PC-9 (cell line): ENCODE measurements at regions not wholly inside any gene's neighbourhood (a gene's known extent, or its start where the extent isn't known, plus 50 kb on each side); places are given as distances from the start of the nearest gene placed in this dataset.
A peak's percentile ranks its signal among the peaks of the same experiment; 100 is the strongest.

ENCODE experiments used
- BruUV-seq: library from RNA; stranded (reverse); fragments of 400-500 nt; replicated peaks from 2 replicates; lab custom pipeline; 2021; lab: Mats Ljungman, UMichigan
- CTCF ChIA-PET: fragments of 300-600 bp; sonication (Branson Sonifier 250); formaldehyde crosslinking; loops from one replicate; lab custom pipeline; 2022; ENCODE audit warnings: antibody characterized with exemption; lab: Charles Lee
- POLR2A ChIA-PET: fragments of 300-600 bp; sonication (Branson Sonifier 250); formaldehyde crosslinking; loops from one replicate; lab custom pipeline; 2022; ENCODE audit warnings: antibody characterized with exemption; ENCODE audit not compliant: unreplicated experiment; lab: Charles Lee
- DNase-seq, 2 experiments: peaks; one replicate each; pipeline versions ENCODE4 v3.0.0 to v3.0.0-alpha.2; 2015 to 2022; ENCODE audit warnings: mixed read lengths in 1 of 2
- H2AFZ ChIP-seq: fragments of 200-600 bp; sonication (generic); 2 replicates; pipeline ENCODE4 v1.8.1; 2017; ENCODE audit warnings: antibody characterized with exemption
- H3F3A ChIP-seq: fragments of 200-600 bp; sonication (generic); 2 replicates; pipeline ENCODE4 v1.8.1; 2017; ENCODE audit warnings: antibody characterized with exemption, mild to moderate bottlenecking, low read depth; ENCODE audit not compliant: insufficient read depth
- H3K27ac ChIP-seq: fragments of 200-600 bp; sonication (generic); 2 replicates; pipeline ENCODE4 v1.6.1; 2016; ENCODE audit warnings: mixed run types
- H3K27me3 ChIP-seq: fragments of 200-600 bp; sonication (generic); 2 replicates; pipeline ENCODE4 v1.6.1; 2016; ENCODE audit warnings: low read depth, mixed run types; ENCODE audit not compliant: insufficient read depth
- H3K36me3 ChIP-seq: fragments of 200-600 bp; sonication (generic); 2 replicates; pipeline ENCODE4 v1.6.1; 2016; ENCODE audit warnings: low read depth, mixed run types
- H3K4me1 ChIP-seq: fragments of 200-600 bp; sonication (generic); replicated peaks from 2 replicates; pipeline ENCODE4 v1.6.1; 2016; ENCODE audit warnings: mixed run types; ENCODE audit not compliant: insufficient read depth
- H3K4me2 ChIP-seq: fragments of 200-600 bp; sonication (generic); 2 replicates; pipeline ENCODE4 v1.6.1; 2017; ENCODE audit warnings: mixed run types
- H3K4me3 ChIP-seq: fragments of 200-600 bp; sonication (generic); 2 replicates; pipeline ENCODE4 v1.6.1; 2016; ENCODE audit warnings: mixed run types
- H3K79me2 ChIP-seq: fragments of 200-600 bp; sonication (generic); 2 replicates; pipeline ENCODE4 v1.6.1; 2017; ENCODE audit warnings: low read depth, mixed run types
- H3K9me2 ChIP-seq: fragments of 200-600 bp; sonication (generic); 2 replicates; pipeline ENCODE4 v1.8.1; 2017; ENCODE audit warnings: mild to moderate bottlenecking; ENCODE audit not compliant: insufficient read depth
- H3K9me3 ChIP-seq: fragments of 200-600 bp; sonication (generic); 2 replicates; pipeline ENCODE4 v1.8.1; 2016; ENCODE audit warnings: low read depth; ENCODE audit not compliant: insufficient read depth
- H4K20me1 ChIP-seq: fragments of 200-600 bp; sonication (generic); 2 replicates; pipeline ENCODE4 v1.8.1; 2017; ENCODE audit not compliant: insufficient read depth
- CTCF ChIP-seq: fragments of 200-600 bp; sonication (generic); conservative IDR thresholded peaks from 2 replicates; pipeline ENCODE4 v1.6.1; 2017; ENCODE audit warnings: mixed run types, antibody characterized with exemption, mild to moderate bottlenecking, moderate library complexity
- EZH2 ChIP-seq: fragments of 200-600 bp; sonication (generic); IDR thresholded peaks from 2 replicates; pipeline ENCODE4 v1.8.0; 2017; ENCODE audit warnings: antibody characterized with exemption, low read depth
- intact Hi-C: fragments of 100-400 bp; cut with micrococcal nuclease; formaldehyde crosslinking; loops from one replicate; pipeline ENCODE4 v1.10.0; 2022; ENCODE audit not compliant: unreplicated experiment

- peaks cover 9% of the 10 kb centered on the region; the same call in 1 of the 2 replicates for H3K4me1 ChIP-seq
- TF ChIP-seq CTCF (no peak), EZH2 (no peak)
- peaks cover 12% of the 10 kb centered on the region for H3K9me3 ChIP-seq
- H3F3A ChIP-seq: no peaks in the 10 kb centered on the region
- no peaks in the 10 kb centered on the region for H4K20me1 ChIP-seq
- no peak for DNase-seq
- no peak overlapping the region for H3K27ac ChIP-seq
- POLR2A ChIA-PET: no interaction called here
- no peaks in the 10 kb centered on the region for H3K27me3 ChIP-seq
- no peak overlapping the region for H3K4me3 ChIP-seq
- CTCF ChIA-PET: no interaction called here
- intact Hi-C loops: no loop called here
- no peaks in the 10 kb centered on the region for H3K79me2 ChIP-seq
- 0 out of 2 replicates have a peak, but pooled peaks cover 3% of the 10 kb centered on the region for H3K9me2 ChIP-seq
- H2AFZ ChIP-seq: 0 out of 2 replicates have a peak overlapping the region, but pooled peaks have one; percentile 34
- no peak overlapping the region for H3K4me2 ChIP-seq
- BruUV-seq: no TSS peak
- H3K36me3 ChIP-seq: no peaks in the 10 kb centered on the region
Observed at GRCh38 chr1:98333406-98333805, 328.1 kb upstream of the SNX7 start.

GRCh38 chr1:98331718-98332311 lies 329.7 kb upstream of the SNX7 start:
- Histone ChIP-seq H2AFZ (no peak overlapping the region), H3F3A (no peaks in the 10 kb centered on the region), H3K9me3 (0 out of 2 replicates have a peak, but pooled peaks cover 3% of the 10 kb centered on the region), H3K36me3 (no peaks in the 10 kb centered on the region), H3K4me2 (no peak overlapping the region), H3K4me1 (peaks cover 9% of the 10 kb centered on the region; the same call in 1 of the 2 replicates), H3K27ac (no peak overlapping the region), H3K4me3 (no peak overlapping the region), H3K9me2 (0 out of 2 replicates have a peak, but pooled peaks cover 3% of the 10 kb centered on the region), H3K79me2 (no peaks in the 10 kb centered on the region), H3K27me3 (no peaks in the 10 kb centered on the region), H4K20me1 (no peaks in the 10 kb centered on the region)
- DNase-seq: peak in 1 of 2 experiments; percentile 31
- TF ChIP-seq CTCF (no peak), EZH2 (no peak)
- no TSS peak for BruUV-seq
- ChIA-PET POLR2A (no interaction called here), CTCF (no interaction called here)
- intact Hi-C loops: no loop called here

GRCh38 chr1:98331243-98331642 lies 330.3 kb upstream of the SNX7 start:
- ChIA-PET POLR2A (no interaction called here), CTCF (no interaction called here)
- peak overlapping the region; percentile 57 for H2AFZ ChIP-seq
- H4K20me1 ChIP-seq: no peaks in the 10 kb centered on the region
- no peaks in the 10 kb centered on the region for H3K27me3 ChIP-seq
- 0 out of 2 replicates have a peak, but pooled peaks cover 3% of the 10 kb centered on the region for H3K9me2 ChIP-seq
- no peaks in the 10 kb centered on the region for H3K36me3 ChIP-seq
- 0 out of 2 replicates have a peak overlapping the region, but pooled peaks have one; percentile 7 for H3K4me2 ChIP-seq
- BruUV-seq: no TSS peak
- 0 out of 2 replicates have a peak, but pooled peaks cover 4% of the 10 kb centered on the region for H3K9me3 ChIP-seq
- TF ChIP-seq CTCF: no peak
- no peak for TF ChIP-seq EZH2
- 0 out of 2 replicates have a peak overlapping the region, but pooled peaks have one; percentile 3 for H3K27ac ChIP-seq
- intact Hi-C loops: no loop called here
- no peak overlapping the region for H3K4me3 ChIP-seq
- peak in 1 of 2 experiments; percentile 58 for DNase-seq
- no peaks in the 10 kb centered on the region for H3F3A ChIP-seq
- no peaks in the 10 kb centered on the region for H3K79me2 ChIP-seq
- H3K4me1 ChIP-seq: peaks cover 12% of the 10 kb centered on the region; the same call in 1 of the 2 replicates
